G401 (cell line): ENCODE measurements at regions not wholly inside any gene's neighbourhood (a gene's known extent, or its start where the extent isn't known, plus 50 kb on each side); places are given as distances from the start of the nearest gene placed in this dataset.
"Not testable (repeated sequence)": the region's sequence is repeated elsewhere in the genome, so short reads cannot be mapped to it uniquely, and the experiment has no call there.

ENCODE experiments used
- DNase-seq: peaks from one replicate; pipeline ENCODE4 v3.0.0-alpha.2; 2015; ENCODE audit warnings: low spot score
- in situ Hi-C: cut with HindIII; loops from 2 replicates; pipeline ENCODE4 v1.10.0; 2016; ENCODE audit warnings: low sequenced_read_pairs, mixed read lengths

GRCh38 chr14:71433303-71433702 lies 498.9 kb upstream of the RGS6 start:
- in situ Hi-C loops: no loop called here
- DNase-seq: no peak

GRCh38 chr14:71435641-71436040 lies 496.6 kb upstream of the RGS6 start:
- DNase-seq, in situ Hi-C loops: not testable (repeated sequence)

- no peak for DNase-seq
- in situ Hi-C loops: no loop called here
These were observed 494.4 kb upstream of the RGS6 start for GRCh38 chr14:71437870-71438269.

GRCh38 chr14:71438684-71439083 lies 493.5 kb upstream of the RGS6 start:
- peak; percentile 39 for DNase-seq
- in situ Hi-C loops: no loop called here

- in situ Hi-C loops: no loop called here
- DNase-seq: no peak
These were observed 491.1 kb upstream of the RGS6 start for GRCh38 chr14:71441126-71441525.

GRCh38 chr14:71444030-71444822 lies 488.0 kb upstream of the RGS6 start:
- in situ Hi-C loops: no loop called here
- DNase-seq: no peak

- in situ Hi-C loops: no loop called here
These were observed 483.6 kb upstream of the RGS6 start for GRCh38 chr14:71448431-71449315.

GRCh38 chr14:71449316-71450055 lies 482.7 kb upstream of the RGS6 start:
- DNase-seq: no peak
- in situ Hi-C loops: no loop called here

More at GRCh38 chr14:71448431-71449315, 483.6 kb upstream of the RGS6 start:
- no peak for DNase-seq

GRCh38 chr14:71451501-71451900 lies 480.7 kb upstream of the RGS6 start:
- no peak for DNase-seq
- in situ Hi-C loops: no loop called here

GRCh38 chr14:71452539-71452938 lies 479.7 kb upstream of the RGS6 start:
- in situ Hi-C loops: no loop called here
- no peak for DNase-seq

GRCh38 chr14:71452987-71453386 lies 479.2 kb upstream of the RGS6 start:
- DNase-seq: no peak
- in situ Hi-C loops: no loop called here

GRCh38 chr14:71454010-71454409 lies 478.2 kb upstream of the RGS6 start:
- DNase-seq: no peak
- in situ Hi-C loops: no loop called here

- in situ Hi-C loops: no loop called here
- no peak for DNase-seq
These were observed 477.5 kb upstream of the RGS6 start for GRCh38 chr14:71454513-71455332.

GRCh38 chr14:71460091-71460490 lies 472.1 kb upstream of the RGS6 start:
- DNase-seq: no peak
- in situ Hi-C loops: no loop called here

- in situ Hi-C loops, DNase-seq: not testable (repeated sequence)
These were observed 470.6 kb upstream of the RGS6 start for GRCh38 chr14:71461617-71462016.

- in situ Hi-C loops: no loop called here
These were observed 468.4 kb upstream of the RGS6 start for GRCh38 chr14:71463807-71464206.

GRCh38 chr14:71464840-71465239 lies 467.4 kb upstream of the RGS6 start:
- no peak for DNase-seq
- in situ Hi-C loops: no loop called here

More at GRCh38 chr14:71463807-71464206, 468.4 kb upstream of the RGS6 start:
- DNase-seq: no peak

GRCh38 chr14:71465316-71465715 lies 466.9 kb upstream of the RGS6 start:
- no peak for DNase-seq
- in situ Hi-C loops: no loop called here

GRCh38 chr14:71466251-71466650 lies 466.0 kb upstream of the RGS6 start:
- in situ Hi-C loops: no loop called here
- peak; percentile 68 for DNase-seq
